Colonic mucosa (tissue), 4 donors: ENCODE measurements at regions not wholly inside any gene's neighbourhood (a gene's known extent, or its start where the extent isn't known, plus 50 kb on each side); places are given as distances from the start of the nearest gene placed in this dataset.

Source experiments
- DNase-seq: peaks from one replicate; pipeline ENCODE4 v3.0.0-alpha.2; 2020
- H3K27ac ChIP-seq: fragments of 200-600 bp; one replicate; pipeline ENCODE4 v1.8.0; 2021
- H3K27me3 ChIP-seq: fragments of 200-600 bp; one replicate; pipeline ENCODE4 v1.8.0; 2021
- H3K36me3 ChIP-seq: fragments of 200-600 bp; one replicate; pipeline ENCODE4 v1.8.0; 2021
- H3K4me1 ChIP-seq: fragments of 200-600 bp; one replicate; pipeline ENCODE4 v1.8.0; 2021; ENCODE audit warnings: mild to moderate bottlenecking
- H3K4me3 ChIP-seq: fragments of 200-600 bp; one replicate; pipeline ENCODE4 v1.8.0; 2021
- H3K9ac ChIP-seq, 2 donors: one replicate each; pipeline ENCODE4 v1.7.0; 2013; ENCODE audit warnings: control low read depth in 2 of 2, low read depth in 2 of 2, low read length in 2 of 2
- H3K9me3 ChIP-seq: fragments of 200-600 bp; one replicate; pipeline ENCODE4 v1.8.0; 2021
- intact Hi-C: fragments of 100-400 bp; cut with DNase I; formaldehyde crosslinking; loops from one replicate; pipeline ENCODE4 v1.14.1; 2022
- TF ChIP-seq, protein P1 (sequence below): fragments of 200-600 bp; IDR thresholded peaks from one replicate; pipeline ENCODE4 v1.8.0; 2022; ENCODE audit warnings: antibody characterized with exemption, mild to moderate bottlenecking
- donor health status: healthy.
- donor health status: DM: no; HTN: no; CAD: no.
- donor health status: DM: no; HTN: no; CAD: no.

DNA sequence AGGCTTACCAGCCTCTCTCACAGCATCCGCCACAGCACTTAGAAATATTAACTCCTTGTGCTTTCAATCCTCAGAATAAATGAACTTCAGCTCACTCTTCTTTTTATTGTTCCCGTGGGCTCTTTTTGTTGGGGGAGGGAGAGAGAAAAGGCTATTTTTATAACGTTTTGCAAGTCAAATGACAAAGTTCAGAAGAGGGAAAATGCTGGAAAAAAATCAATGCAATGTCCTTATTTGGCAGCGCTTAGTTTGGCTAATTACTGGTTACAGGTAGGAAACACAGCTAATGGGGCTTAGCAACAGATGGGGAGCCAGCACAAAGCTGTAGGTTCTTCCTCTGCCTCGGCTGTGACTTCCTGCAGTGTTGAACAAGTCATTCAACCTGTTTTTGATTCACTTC lies 1067.0 kb upstream of the MAP3K7 start:
- Histone ChIP-seq H3K4me1 (no peaks in the 10 kb centered on the region), H3K4me3 (no peak overlapping the region), H3K27me3 (no peaks in the 10 kb centered on the region), H3K9ac (no peak overlapping the region), H3K27ac (no peak overlapping the region), H3K9me3 (no peaks in the 10 kb centered on the region), H3K36me3 (no peaks in the 10 kb centered on the region)
- TF ChIP-seq, protein P1, sequence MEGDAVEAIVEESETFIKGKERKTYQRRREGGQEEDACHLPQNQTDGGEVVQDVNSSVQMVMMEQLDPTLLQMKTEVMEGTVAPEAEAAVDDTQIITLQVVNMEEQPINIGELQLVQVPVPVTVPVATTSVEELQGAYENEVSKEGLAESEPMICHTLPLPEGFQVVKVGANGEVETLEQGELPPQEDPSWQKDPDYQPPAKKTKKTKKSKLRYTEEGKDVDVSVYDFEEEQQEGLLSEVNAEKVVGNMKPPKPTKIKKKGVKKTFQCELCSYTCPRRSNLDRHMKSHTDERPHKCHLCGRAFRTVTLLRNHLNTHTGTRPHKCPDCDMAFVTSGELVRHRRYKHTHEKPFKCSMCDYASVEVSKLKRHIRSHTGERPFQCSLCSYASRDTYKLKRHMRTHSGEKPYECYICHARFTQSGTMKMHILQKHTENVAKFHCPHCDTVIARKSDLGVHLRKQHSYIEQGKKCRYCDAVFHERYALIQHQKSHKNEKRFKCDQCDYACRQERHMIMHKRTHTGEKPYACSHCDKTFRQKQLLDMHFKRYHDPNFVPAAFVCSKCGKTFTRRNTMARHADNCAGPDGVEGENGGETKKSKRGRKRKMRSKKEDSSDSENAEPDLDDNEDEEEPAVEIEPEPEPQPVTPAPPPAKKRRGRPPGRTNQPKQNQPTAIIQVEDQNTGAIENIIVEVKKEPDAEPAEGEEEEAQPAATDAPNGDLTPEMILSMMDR = no peak
- intact Hi-C loops = no loop called here
- DNase-seq = no peak

DNA sequence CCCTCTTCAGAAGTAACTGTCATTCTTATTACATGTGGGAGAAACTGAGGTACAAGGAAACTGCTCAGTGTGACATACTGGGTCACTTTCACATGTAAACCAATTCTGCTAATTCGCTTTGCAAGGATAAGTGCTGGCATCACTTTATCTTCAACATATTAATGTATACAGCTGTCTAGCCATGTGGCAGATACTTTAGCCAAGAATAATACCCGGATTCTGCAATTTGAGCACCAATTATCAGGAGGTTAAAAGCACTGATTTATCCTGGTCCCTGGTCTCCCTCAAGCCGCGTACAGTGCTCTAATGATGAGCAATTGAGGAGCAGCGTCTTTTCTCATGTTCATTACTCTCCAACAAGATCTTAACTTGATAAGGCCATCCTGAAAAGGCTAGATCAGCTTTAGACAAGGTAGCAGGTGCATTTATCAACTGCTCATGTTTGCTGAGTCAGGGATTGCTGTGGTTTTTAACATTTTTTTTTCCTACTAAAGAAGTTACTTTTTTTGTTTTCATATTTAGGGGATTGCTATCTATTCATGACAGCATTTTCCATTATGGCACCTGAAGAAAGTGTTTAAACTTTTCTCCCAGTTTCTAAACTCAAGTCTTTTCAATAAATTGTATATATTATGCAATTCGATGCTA lies 1066.3 kb upstream of the MAP3K7 start:
- no peak overlapping the region for H3K9ac ChIP-seq
- DNase-seq = no peak
- no peaks in the 10 kb centered on the region for H3K9me3 ChIP-seq
- H3K36me3 ChIP-seq = no peaks in the 10 kb centered on the region
- H3K4me1 ChIP-seq = no peaks in the 10 kb centered on the region
- intact Hi-C loops = no loop called here
- H3K27me3 ChIP-seq = no peaks in the 10 kb centered on the region
- TF ChIP-seq, protein P1 = no peak
- no peak overlapping the region for H3K27ac ChIP-seq
- H3K4me3 ChIP-seq = no peak overlapping the region

DNA sequence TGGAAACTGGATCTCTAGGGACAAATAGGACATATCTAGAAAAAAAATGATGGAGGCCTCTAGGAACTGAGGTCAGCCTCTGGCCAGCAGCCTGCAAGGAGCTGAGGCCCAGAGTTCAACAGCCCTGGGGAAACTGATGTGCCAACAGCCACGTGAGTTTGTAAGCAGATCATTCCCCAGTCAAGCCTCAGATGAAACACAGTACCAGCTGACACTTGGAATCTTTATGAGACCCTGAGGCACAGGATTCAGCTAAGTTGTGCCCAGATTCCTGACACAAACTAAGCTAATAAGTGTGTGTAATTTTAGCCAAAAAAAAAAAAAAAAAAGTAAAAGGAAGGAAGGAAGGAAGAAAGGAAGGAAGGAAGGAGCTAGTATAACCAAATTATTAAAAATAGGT lies 1059.8 kb upstream of the MAP3K7 start:
- Histone ChIP-seq H3K4me1 (no peaks in the 10 kb centered on the region), H3K27me3 (no peaks in the 10 kb centered on the region), H3K9ac (no peak overlapping the region), H3K27ac (no peak overlapping the region), H3K36me3 (no peaks in the 10 kb centered on the region), H3K9me3 (no peaks in the 10 kb centered on the region), H3K4me3 (no peak overlapping the region)
- TF ChIP-seq, protein P1 = no peak
- no peak for DNase-seq
- intact Hi-C loops = no loop called here

DNA sequence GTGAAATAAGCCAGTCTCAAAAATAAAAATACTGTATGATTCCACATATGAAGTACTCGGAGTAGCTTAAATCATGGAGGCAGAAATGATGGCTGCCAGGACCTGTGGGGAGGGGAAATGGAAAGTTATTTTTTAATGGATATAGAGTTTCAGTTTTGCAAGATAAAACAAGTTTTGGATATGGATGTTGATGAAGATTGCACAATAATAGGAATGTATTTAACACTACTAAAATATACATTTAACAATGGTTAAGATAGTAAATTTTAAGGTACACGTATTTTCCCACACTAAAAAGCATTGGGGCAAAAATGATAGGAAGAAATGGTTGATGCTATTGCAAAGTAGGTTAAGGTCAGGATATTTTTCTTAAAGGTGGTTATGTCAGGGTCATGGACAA lies 1058.9 kb upstream of the MAP3K7 start:
- intact Hi-C loops = no loop called here
- Histone ChIP-seq H3K36me3 (no peaks in the 10 kb centered on the region), H3K27me3 (no peaks in the 10 kb centered on the region), H3K9me3 (no peaks in the 10 kb centered on the region), H3K4me3 (no peak overlapping the region), H3K4me1 (no peaks in the 10 kb centered on the region), H3K27ac (no peak overlapping the region), H3K9ac (no peak overlapping the region)
- DNase-seq = no peak
- TF ChIP-seq, protein P1 = no peak

DNA sequence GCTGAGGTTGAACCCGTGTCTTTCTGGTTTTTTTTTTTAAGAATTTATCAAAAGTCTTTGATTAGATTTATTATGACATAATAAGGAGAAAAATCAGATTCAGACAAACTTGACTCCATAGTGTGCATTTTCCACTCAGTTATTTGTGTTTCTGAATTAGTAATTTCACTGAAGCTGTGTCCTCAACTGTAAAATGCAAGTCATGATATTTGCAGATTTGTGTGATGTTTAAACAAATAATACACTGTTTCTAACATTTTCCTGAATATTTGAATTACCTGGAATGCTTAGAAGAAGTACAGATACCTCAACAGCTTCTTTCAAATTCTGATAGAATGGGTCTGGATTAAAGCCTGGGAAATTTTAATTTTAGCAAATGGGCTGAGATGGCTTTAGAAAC lies 1050.3 kb upstream of the MAP3K7 start:
- TF ChIP-seq, protein P1 = no peak
- Histone ChIP-seq H3K4me1 (no peaks in the 10 kb centered on the region), H3K27ac (no peak overlapping the region), H3K4me3 (no peak overlapping the region), H3K27me3 (no peaks in the 10 kb centered on the region), H3K9ac (no peak overlapping the region), H3K9me3 (no peaks in the 10 kb centered on the region), H3K36me3 (no peaks in the 10 kb centered on the region)
- DNase-seq = no peak
- intact Hi-C loops = no loop called here
